Dendritic cell treated with granulocyte-macrophage colony-stimulating factor and Interleukin-4, amounts not matched to agents 40 ng/mL and 50 ng/mL, for 4 days (primary cell): ENCODE measurements at regions not wholly inside any gene's neighbourhood (a gene's known extent, or its start where the extent isn't known, plus 50 kb on each side); places are given as distances from the start of the nearest gene placed in this dataset.

Experiments
- H3K27ac Mint-ChIP-seq: one replicate; pipeline ENCODE4 v1.8.0; 2022; ENCODE audit warnings: mild to moderate bottlenecking, mixed read lengths
- H3K27me3 Mint-ChIP-seq: one replicate; pipeline ENCODE4 v1.8.0; 2022; ENCODE audit warnings: mild to moderate bottlenecking, mixed read lengths
- H3K36me3 Mint-ChIP-seq: one replicate; pipeline ENCODE4 v1.8.0; 2022; ENCODE audit warnings: low read depth, mixed read lengths
- H3K4me1 Mint-ChIP-seq: one replicate; pipeline ENCODE4 v1.8.0; 2022; ENCODE audit warnings: low read depth, mixed read lengths
- H3K4me3 Mint-ChIP-seq: one replicate; pipeline ENCODE4 v1.8.0; 2022; ENCODE audit warnings: mild to moderate bottlenecking, moderate library complexity, mixed read lengths
- H3K9me3 Mint-ChIP-seq: one replicate; pipeline ENCODE4 v1.8.0; 2022; ENCODE audit warnings: mixed read lengths
- intact Hi-C: fragments of 100-400 bp; cut with micrococcal nuclease; formaldehyde crosslinking; loops from one replicate; pipeline ENCODE4 v1.15.0; 2022

GRCh38 chr2:39550701-39551285 is 113.7 kb upstream of the MAP4K3 start:
- no peaks in the 10 kb centered on the region for H3K4me1 Mint-ChIP-seq
- intact Hi-C loops, result no loop called here
- H3K4me3 Mint-ChIP-seq, result no peak overlapping the region
- H3K27me3 Mint-ChIP-seq, result peaks cover 4% of the 10 kb centered on the region
- H3K9me3 Mint-ChIP-seq, result no peaks in the 10 kb centered on the region
- no peak overlapping the region for H3K27ac Mint-ChIP-seq
- H3K36me3 Mint-ChIP-seq, result no peaks in the 10 kb centered on the region

DNA sequence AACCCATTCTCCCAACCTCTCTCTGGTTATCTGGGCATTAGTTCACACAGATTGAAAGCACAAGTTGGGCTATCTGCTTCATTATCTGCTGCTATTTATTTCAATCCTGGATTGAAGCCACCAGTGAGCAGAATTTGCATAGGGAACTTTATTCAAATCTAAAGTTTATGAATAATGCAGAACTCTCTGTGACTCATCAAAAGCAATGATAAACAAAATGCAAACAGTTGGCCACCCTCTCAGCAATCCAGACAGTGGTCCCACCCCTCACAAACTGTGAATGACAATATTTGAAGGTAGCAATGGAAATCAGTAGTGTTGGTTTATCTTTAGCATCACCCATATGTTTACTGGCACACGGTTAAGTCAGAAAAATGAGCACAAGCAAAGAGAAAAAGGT is 106.8 kb upstream of the TMEM178A start:
- Mint-ChIP-seq H3K4me1 (no peaks in the 10 kb centered on the region), H3K9me3 (peaks cover 32% of the 10 kb centered on the region)
- intact Hi-C loops, result no loop called here

DNA sequence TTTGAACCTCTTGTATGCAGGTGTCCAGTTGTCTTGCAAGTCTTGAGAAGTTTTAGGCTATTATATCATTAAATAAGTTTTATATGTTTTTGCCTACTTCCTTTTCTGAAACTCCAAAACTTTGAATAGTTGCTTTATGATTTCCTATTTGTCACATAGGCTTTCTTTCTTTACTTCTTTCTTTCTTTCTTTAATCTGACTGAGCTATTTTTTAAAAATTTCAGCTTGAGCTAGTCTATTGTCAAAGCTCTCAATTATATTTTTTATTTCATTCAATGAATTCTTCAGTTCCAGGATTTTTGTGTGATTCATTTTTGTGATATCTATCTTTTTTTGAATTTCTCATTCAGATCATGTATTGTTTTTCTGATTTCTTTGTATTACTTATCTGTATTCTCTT is 102.1 kb upstream of the TMEM178A start:
- no peaks in the 10 kb centered on the region for H3K36me3 Mint-ChIP-seq
- no peaks in the 10 kb centered on the region for H3K4me1 Mint-ChIP-seq
- intact Hi-C loops, result no loop called here
- peaks cover 44% of the 10 kb centered on the region for H3K9me3 Mint-ChIP-seq
- H3K27me3 Mint-ChIP-seq, result no peaks in the 10 kb centered on the region
- H3K27ac Mint-ChIP-seq, result no peak overlapping the region
- no peak overlapping the region for H3K4me3 Mint-ChIP-seq

More for the DNA sequence above, 106.8 kb upstream of the TMEM178A start:
- H3K27me3 Mint-ChIP-seq, result no peaks in the 10 kb centered on the region
- H3K4me3 Mint-ChIP-seq, result no peak overlapping the region
- H3K27ac Mint-ChIP-seq, result no peak overlapping the region
- no peaks in the 10 kb centered on the region for H3K36me3 Mint-ChIP-seq

DNA sequence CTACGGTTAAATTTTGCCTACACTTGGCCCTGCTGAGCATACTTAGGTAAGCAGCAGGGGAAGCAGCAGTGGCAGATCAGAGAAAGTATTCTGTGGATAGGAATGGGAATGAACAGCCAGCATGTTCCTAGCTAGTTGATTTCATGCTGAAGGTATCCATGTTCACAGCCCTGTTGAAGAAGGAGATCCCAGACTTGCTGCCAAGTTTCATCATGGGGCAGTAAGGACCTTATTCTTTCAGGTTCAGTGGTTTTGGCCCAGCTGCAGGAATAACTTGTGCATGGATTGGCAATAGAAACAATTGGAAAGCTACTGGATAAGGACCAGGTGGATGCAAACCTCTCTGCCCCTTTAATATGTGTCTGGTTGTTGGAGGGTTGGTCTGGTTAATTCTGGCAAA is 98.2 kb upstream of the TMEM178A start:
- Mint-ChIP-seq H3K4me3 (no peak overlapping the region), H3K27ac (no peak overlapping the region), H3K27me3 (no peaks in the 10 kb centered on the region), H3K36me3 (no peaks in the 10 kb centered on the region), H3K9me3 (peaks cover 26% of the 10 kb centered on the region), H3K4me1 (no peaks in the 10 kb centered on the region)
- intact Hi-C loops, result no loop called here

DNA sequence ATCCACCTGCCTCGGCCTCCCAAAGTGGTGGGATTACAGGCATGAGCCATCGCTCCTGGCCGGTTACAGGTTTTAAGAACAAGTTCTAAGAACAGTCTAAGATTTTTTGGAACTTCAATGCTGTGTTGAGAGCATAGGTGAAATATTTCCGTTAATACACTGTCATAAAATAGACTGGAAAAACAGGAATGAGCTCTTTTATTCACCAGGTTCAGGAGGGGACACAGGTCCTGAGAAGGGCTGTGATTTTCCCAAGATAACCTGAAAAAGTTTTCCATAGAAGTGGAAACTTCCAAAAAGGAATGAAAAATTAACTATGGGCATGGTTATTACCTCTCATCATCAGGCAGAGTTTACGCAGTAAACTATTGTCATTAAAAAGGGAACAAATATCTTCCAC is 97.6 kb upstream of the TMEM178A start:
- Mint-ChIP-seq H3K27ac (no peak overlapping the region), H3K27me3 (peaks cover 2% of the 10 kb centered on the region), H3K9me3 (peaks cover 20% of the 10 kb centered on the region), H3K36me3 (no peaks in the 10 kb centered on the region), H3K4me1 (no peaks in the 10 kb centered on the region), H3K4me3 (no peak overlapping the region)
- intact Hi-C loops, result no loop called here

DNA sequence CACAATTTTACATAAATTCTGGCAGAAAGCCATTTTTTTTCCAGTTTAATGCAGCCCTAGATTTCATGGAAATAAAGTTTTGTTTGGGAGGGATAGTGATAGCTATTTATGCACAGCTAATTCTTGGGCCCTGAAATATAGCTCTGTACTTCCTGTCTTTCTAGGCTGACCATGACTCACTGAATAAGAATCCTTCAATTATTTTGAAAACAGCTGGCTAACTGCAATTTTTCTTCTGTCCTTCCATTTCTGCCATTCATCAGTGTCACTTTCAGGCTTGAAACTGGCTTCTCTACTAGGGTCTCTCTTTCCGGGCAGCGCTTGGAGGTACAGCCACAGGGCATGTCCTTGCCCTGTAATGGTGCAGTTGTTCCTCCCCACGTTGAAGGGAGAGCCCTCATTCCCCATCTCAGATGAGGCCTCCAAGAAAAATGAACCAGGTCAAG is 97.1 kb upstream of the TMEM178A start:
- H3K36me3 Mint-ChIP-seq, result no peaks in the 10 kb centered on the region
- no peak overlapping the region for H3K27ac Mint-ChIP-seq
- no peak overlapping the region for H3K4me3 Mint-ChIP-seq
- peaks cover 15% of the 10 kb centered on the region for H3K9me3 Mint-ChIP-seq
- intact Hi-C loops, result no loop called here
- H3K4me1 Mint-ChIP-seq, result no peaks in the 10 kb centered on the region
- H3K27me3 Mint-ChIP-seq, result peaks cover 2% of the 10 kb centered on the region

- peaks cover 2% of the 10 kb centered on the region for H3K27me3 Mint-ChIP-seq
- intact Hi-C loops, result no loop called here
- H3K9me3 Mint-ChIP-seq, result no peaks in the 10 kb centered on the region
- no peak overlapping the region for H3K4me3 Mint-ChIP-seq
- no peaks in the 10 kb centered on the region for H3K36me3 Mint-ChIP-seq
- H3K4me1 Mint-ChIP-seq, result no peaks in the 10 kb centered on the region
- H3K27ac Mint-ChIP-seq, result no peak overlapping the region
Observed at GRCh38 chr2:39570130-39570555, 95.6 kb upstream of the TMEM178A start.

DNA sequence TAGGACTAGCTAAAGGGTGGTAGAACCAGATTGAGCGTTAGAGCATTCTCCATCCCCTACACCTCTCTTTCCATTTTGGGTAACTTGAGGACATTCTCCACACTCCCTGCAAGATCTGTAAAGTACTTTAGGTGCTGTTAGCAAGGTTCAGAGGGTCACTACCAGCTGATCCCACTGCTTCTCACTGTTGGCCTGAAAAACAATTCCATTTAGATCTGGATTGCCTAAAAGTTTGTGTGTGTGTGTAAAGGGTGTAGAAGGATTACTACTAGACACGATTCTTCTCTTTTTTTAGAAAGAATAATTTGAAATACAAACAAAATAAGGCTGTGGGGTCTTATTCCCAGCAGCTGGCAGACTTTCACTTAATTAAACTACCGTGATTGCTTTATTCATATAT is 95.1 kb upstream of the TMEM178A start:
- no peaks in the 10 kb centered on the region for H3K9me3 Mint-ChIP-seq
- intact Hi-C loops, result no loop called here
- no peaks in the 10 kb centered on the region for H3K4me1 Mint-ChIP-seq
- H3K27me3 Mint-ChIP-seq, result peaks cover 2% of the 10 kb centered on the region
- no peak overlapping the region for H3K27ac Mint-ChIP-seq
- H3K4me3 Mint-ChIP-seq, result no peak overlapping the region
- H3K36me3 Mint-ChIP-seq, result no peaks in the 10 kb centered on the region

- Mint-ChIP-seq H3K4me3 (no peak overlapping the region), H3K9me3 (no peaks in the 10 kb centered on the region), H3K27me3 (peaks cover 2% of the 10 kb centered on the region), H3K36me3 (no peaks in the 10 kb centered on the region), H3K27ac (no peak overlapping the region), H3K4me1 (no peaks in the 10 kb centered on the region)
- intact Hi-C loops, result no loop called here
Observed at GRCh38 chr2:39571111-39571731, 94.5 kb upstream of the TMEM178A start.

GRCh38 chr2:39573276-39573675 is 92.4 kb upstream of the TMEM178A start:
- Mint-ChIP-seq H3K4me1 (no peaks in the 10 kb centered on the region), H3K9me3 (no peaks in the 10 kb centered on the region), H3K27ac (no peak overlapping the region), H3K27me3 (peaks cover 2% of the 10 kb centered on the region), H3K4me3 (no peak overlapping the region), H3K36me3 (no peaks in the 10 kb centered on the region)
- intact Hi-C loops, result no loop called here

DNA sequence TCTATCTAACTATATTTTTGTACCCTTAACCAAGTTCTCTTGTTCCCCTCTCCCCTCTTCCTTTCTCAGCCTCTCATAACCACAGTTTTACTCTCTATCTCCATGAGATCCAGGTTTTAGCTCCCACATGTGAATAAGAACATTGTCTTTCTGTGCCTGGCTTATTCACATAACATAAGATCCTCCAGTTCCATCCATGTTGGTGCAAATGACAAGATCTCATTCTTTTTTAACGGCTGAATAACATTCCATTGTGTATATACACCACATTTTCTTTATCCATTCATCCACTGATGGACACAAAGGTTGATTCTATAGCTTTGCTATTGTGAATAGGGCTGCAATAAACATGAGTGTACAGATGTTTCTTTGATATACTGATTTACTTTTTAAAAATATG is 83.9 kb upstream of the TMEM178A start:
- H3K4me3 Mint-ChIP-seq, result no peak overlapping the region
- no peaks in the 10 kb centered on the region for H3K4me1 Mint-ChIP-seq
- intact Hi-C loops, result no loop called here
- no peaks in the 10 kb centered on the region for H3K27me3 Mint-ChIP-seq
- H3K9me3 Mint-ChIP-seq, result peaks cover 47% of the 10 kb centered on the region
- no peak overlapping the region for H3K27ac Mint-ChIP-seq
- no peaks in the 10 kb centered on the region for H3K36me3 Mint-ChIP-seq

- H3K36me3 Mint-ChIP-seq, result no peaks in the 10 kb centered on the region
- no peaks in the 10 kb centered on the region for H3K27me3 Mint-ChIP-seq
- peaks cover 51% of the 10 kb centered on the region for H3K9me3 Mint-ChIP-seq
- intact Hi-C loops, result no loop called here
- no peaks in the 10 kb centered on the region for H3K4me1 Mint-ChIP-seq
- no peak overlapping the region for H3K27ac Mint-ChIP-seq
- H3K4me3 Mint-ChIP-seq, result no peak overlapping the region
Observed at GRCh38 chr2:39583213-39583612, 82.5 kb upstream of the TMEM178A start.

DNA sequence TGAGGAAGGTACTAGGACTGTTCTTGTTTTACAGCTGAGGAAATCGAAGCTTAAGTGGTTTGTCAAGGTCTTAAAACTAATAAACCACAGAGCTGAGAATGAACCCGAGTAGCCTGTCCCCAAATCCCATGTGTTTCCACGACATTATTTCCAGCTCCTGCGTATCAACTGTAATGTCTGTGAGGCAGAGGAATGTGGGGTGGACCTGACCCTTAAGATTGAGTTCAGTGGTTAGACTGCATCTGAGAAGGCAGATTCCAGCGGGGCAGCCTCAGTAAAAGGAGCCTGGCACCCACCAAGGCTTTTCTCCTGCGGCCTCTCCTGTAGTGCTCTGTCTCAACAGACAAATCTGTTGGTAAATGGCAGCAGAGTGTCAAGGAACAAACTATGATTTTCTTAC is 81.9 kb upstream of the TMEM178A start:
- intact Hi-C loops, result no loop called here
- H3K4me1 Mint-ChIP-seq, result no peaks in the 10 kb centered on the region
- no peak overlapping the region for H3K4me3 Mint-ChIP-seq
- H3K27ac Mint-ChIP-seq, result no peak overlapping the region
- H3K36me3 Mint-ChIP-seq, result no peaks in the 10 kb centered on the region
- no peaks in the 10 kb centered on the region for H3K27me3 Mint-ChIP-seq
- peaks cover 51% of the 10 kb centered on the region for H3K9me3 Mint-ChIP-seq

DNA sequence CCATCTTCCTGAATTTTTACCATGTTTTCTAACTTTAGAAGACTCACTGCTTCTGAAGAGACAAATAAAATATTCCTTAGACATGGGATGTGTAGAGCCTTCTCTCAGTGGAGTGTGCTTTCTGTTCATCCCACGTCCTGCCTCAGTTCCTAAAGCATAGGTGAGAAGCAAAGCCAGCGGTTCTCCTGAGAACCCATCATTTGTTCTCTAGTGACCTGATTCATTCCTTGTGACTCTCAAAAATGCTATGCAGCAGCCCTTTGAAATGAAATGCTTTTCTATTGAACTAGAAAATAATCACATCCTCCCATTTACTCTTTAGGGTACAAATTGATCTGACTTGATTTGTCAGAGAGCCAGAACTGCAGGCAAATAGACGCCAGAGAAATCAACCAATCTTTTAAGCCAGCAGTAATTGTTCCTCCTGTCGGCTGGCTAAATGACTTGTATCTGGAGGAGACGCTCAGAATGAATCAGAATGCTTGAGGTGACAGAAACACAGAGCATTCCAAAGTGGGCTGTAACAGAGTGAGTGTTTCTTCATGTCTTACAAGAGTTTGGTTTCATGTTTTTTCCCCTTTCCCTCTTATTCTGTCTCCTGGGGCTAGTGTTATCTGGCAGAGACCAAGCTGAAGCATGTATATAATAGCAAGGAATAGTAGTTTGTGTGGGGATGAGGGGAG is 81.3 kb upstream of the TMEM178A start:
- H3K36me3 Mint-ChIP-seq, result no peaks in the 10 kb centered on the region
- H3K9me3 Mint-ChIP-seq, result peaks cover 48% of the 10 kb centered on the region
- no peaks in the 10 kb centered on the region for H3K27me3 Mint-ChIP-seq
- intact Hi-C loops, result no loop called here
- no peak overlapping the region for H3K27ac Mint-ChIP-seq
- no peak overlapping the region for H3K4me3 Mint-ChIP-seq
- no peaks in the 10 kb centered on the region for H3K4me1 Mint-ChIP-seq
